WTC11 (cell line): ENCODE measurements at regions not wholly inside any gene's neighbourhood (a gene's known extent, or its start where the extent isn't known, plus 50 kb on each side); places are given as distances from the start of the nearest gene placed in this dataset.

Experiments used
- ATF3 ChIP-seq: sonication (generic); formaldehyde crosslinking; conservative IDR thresholded peaks from 2 replicates; pipeline ENCODE4 v1.8.1; 2022; ENCODE audit warnings: mild to moderate bottlenecking, missing genetic modification reagents
- ATF6 ChIP-seq: sonication (generic); formaldehyde crosslinking; IDR thresholded peaks from 2 replicates; pipeline ENCODE4 v1.8.1; 2023; ENCODE audit warnings: mild to moderate bottlenecking, missing genetic modification reagents
- CREM ChIP-seq: sonication (generic); formaldehyde crosslinking; IDR thresholded peaks from 2 replicates; pipeline ENCODE4 v1.8.1; 2022; ENCODE audit warnings: mild to moderate bottlenecking, missing genetic modification reagents, moderate library complexity
- CTCF ChIP-seq: fragments of 200-600 bp; IDR thresholded peaks from 2 replicates; pipeline ENCODE4 v1.8.0; 2022; ENCODE audit warnings: antibody characterized with exemption
- NFATC4 ChIP-seq: fragments of 250-450 bp; sonication (Bioruptor Pico); IDR thresholded peaks from 2 replicates; pipeline ENCODE4 v1.9.0; 2021; ENCODE audit warnings: mild to moderate bottlenecking
- NR2C2 ChIP-seq: sonication (generic); formaldehyde crosslinking; IDR thresholded peaks from 2 replicates; pipeline ENCODE4 v1.8.0; 2022; ENCODE audit warnings: mild to moderate bottlenecking, missing genetic modification reagents
- SMAD3 ChIP-seq: sonication (generic); formaldehyde crosslinking; IDR thresholded peaks from 2 replicates; pipeline ENCODE4 v1.8.0; 2022; ENCODE audit warnings: missing genetic modification reagents, mild to moderate bottlenecking, borderline replicate concordance
- SP1 ChIP-seq: sonication (generic); formaldehyde crosslinking; conservative IDR thresholded peaks from 2 replicates; pipeline ENCODE4 v1.8.1; 2022; ENCODE audit warnings: missing genetic modification reagents
- USF2 ChIP-seq: sonication (generic); formaldehyde crosslinking; IDR thresholded peaks from 2 replicates; pipeline ENCODE4 v1.8.1; 2023; ENCODE audit warnings: mild to moderate bottlenecking, missing genetic modification reagents, moderate library complexity
- ZBTB21 ChIP-seq: sonication (generic); formaldehyde crosslinking; IDR thresholded peaks from 2 replicates; pipeline ENCODE4 v1.8.1; 2023; ENCODE audit warnings: mild to moderate bottlenecking, missing genetic modification reagents, borderline replicate concordance
- ZNF138 ChIP-seq: sonication (generic); formaldehyde crosslinking; conservative IDR thresholded peaks from 2 replicates; pipeline ENCODE4 v1.8.1; 2022; ENCODE audit warnings: mild to moderate bottlenecking, moderate library complexity, missing genetic modification reagents

- TF ChIP-seq ATF3 (CRISPR knock-in tag) (no peak), SMAD3 (CRISPR knock-in tag) (no peak), NR2C2 (CRISPR knock-in tag) (no peak), ATF6 (no peak), CTCF (no peak), ZBTB21 (no peak), USF2 (CRISPR knock-in tag) (no peak), ZNF138 (CRISPR knock-in tag) (no peak), CREM (CRISPR knock-in tag) (no peak), NFATC4 (CRISPR knock-in tag) (no peak), SP1 (CRISPR knock-in tag) (no peak)
These were observed 572.0 kb downstream of the PTPRU start for GRCh38 chr1:29808141-29808995.
